ENCODE measurements at regions not wholly inside any gene's neighbourhood (a gene's known extent, or its start where the extent isn't known, plus 50 kb on each side); places are given as distances from the start of the nearest gene placed in this dataset.

DNA sequence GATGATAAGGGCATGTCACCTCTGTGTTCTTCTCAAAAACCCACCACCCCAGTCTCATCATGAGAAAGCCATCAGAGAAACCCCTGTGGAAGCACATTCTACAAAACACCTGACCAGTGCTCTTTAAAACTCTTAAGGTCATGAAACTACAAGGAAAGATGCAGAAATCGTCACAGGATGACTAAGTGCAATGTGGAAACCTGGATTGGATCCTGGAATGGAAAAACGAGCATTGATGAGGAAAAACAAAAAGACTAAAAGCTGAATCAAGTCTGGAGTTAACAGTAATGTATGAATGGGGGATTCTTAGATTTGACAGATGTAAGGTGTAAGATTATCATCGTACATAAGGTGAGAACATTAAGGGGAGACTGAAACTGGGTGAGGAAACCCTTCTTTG lies 211.0 kb downstream of the TBX5 start:
- Histone ChIP-seq H3K27ac (ENCODE audit: low read depth, low read length) (no peak overlapping the region), H3K9me3 (ENCODE audit: control insufficient read depth in 2 of 3, low read length in 3 of 3) (peaks cover 0 to 4% (median 0%) of the 10 kb centered on the region in 3 experiments), H3K36me3 (ENCODE audit: control insufficient read depth in 2 of 3, insufficient read depth in 3 of 3, low read length in 3 of 3) (no peaks in the 10 kb centered on the region), H3K27me3 (ENCODE audit: control insufficient read depth in 2 of 2, insufficient read depth in 2 of 2, low read length in 2 of 2) (no peaks in the 10 kb centered on the region), H3K4me1 (ENCODE audit: control insufficient read depth in 2 of 2, insufficient read depth in 2 of 2, low read length in 2 of 2) (no peaks in the 10 kb centered on the region), H3K4me3 (ENCODE audit: low read length) (no peak overlapping the region)
- no peak overlapping the region for H3K27ac Mint-ChIP-seq
- intact Hi-C loops (cut with micrococcal nuclease) = no loop called here
- no peaks in the 10 kb centered on the region for H3K36me3 Mint-ChIP-seq
- H3K4me3 Mint-ChIP-seq = no peak overlapping the region
- H3K4me1 Mint-ChIP-seq = no peaks in the 10 kb centered on the region
- DNase-seq = no peak
- ChIA-PET CTCF (no interaction called here), POLR2A (no interaction called here)
- H3K9me3 Mint-ChIP-seq = peaks cover 0 to 30% (median 7%) of the 10 kb centered on the region in 11 donors
- H3K27me3 Mint-ChIP-seq = peaks cover 0 to 27% (median 6%) of the 10 kb centered on the region in 5 donors
- no peak for ATAC-seq

DNA sequence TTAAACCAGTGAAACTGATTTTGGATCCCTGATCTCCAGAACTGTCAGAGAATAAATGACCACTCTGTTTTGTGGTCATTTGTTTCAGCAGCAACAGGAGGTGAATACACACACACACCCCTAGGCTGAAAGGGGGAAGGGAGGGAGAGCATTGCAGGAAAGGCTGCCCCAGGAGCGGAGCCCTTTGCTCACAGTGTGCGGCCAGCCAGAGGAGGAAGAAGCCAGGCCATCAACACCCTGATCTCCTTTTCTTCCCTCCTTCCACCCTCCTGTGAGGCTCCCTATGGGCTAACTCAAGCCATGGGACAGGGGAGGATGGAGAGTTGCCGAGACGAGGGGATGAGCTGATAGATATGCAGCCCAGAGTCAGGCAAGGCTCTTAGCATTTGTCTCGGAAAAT lies 211.9 kb downstream of the TBX5 start:
- no peak overlapping the region for H3K4me3 ChIP-seq (ENCODE audit: low read length)

DNA sequence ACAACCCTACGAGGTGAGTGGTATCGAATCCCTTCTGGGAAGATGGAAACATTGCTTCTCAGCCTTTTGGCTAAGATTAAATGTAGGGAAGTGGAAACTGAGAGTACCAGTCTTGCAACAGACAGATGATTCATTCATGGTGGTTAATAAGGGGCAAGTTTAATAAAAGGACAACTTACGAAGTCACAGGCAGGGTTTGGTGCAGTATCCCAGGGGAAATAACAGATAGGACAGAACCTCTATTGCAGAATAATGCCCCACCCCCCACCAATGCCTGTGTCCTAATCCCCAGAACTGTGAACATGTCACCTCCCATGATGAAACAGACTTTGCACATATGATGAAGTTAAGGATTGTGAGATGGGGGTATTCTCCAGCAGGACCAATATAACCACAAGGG lies 212.5 kb downstream of the TBX5 start:
- Histone ChIP-seq H3K4me1 (ENCODE audit: control insufficient read depth in 2 of 2, insufficient read depth in 2 of 2, low read length in 2 of 2) (no peaks in the 10 kb centered on the region), H3K4me3 (ENCODE audit: low read length) (no peak overlapping the region), H3K27me3 (ENCODE audit: control insufficient read depth in 2 of 2, insufficient read depth in 2 of 2, low read length in 2 of 2) (no peaks in the 10 kb centered on the region), H3K9me3 (ENCODE audit: control insufficient read depth in 2 of 3, low read length in 3 of 3) (no peaks in the 10 kb centered on the region), H3K36me3 (ENCODE audit: control insufficient read depth in 2 of 3, insufficient read depth in 3 of 3, low read length in 3 of 3) (no peaks in the 10 kb centered on the region), H3K27ac (ENCODE audit: low read depth, low read length) (no peak overlapping the region)
- intact Hi-C loops (cut with micrococcal nuclease) = no loop called here
- ChIA-PET POLR2A (no interaction called here), CTCF (no interaction called here)
- Mint-ChIP-seq H3K27ac (no peak overlapping the region), H3K27me3 (peaks cover 0 to 37% (median 6%) of the 10 kb centered on the region in 5 donors), H3K4me1 (no peaks in the 10 kb centered on the region), H3K36me3 (no peaks in the 10 kb centered on the region), H3K4me3 (no peak overlapping the region), H3K9me3 (peaks cover 0 to 33% (median 10%) of the 10 kb centered on the region in 11 donors)
- ATAC-seq (no peak), DNase-seq (no peak)

More for the DNA sequence above, 211.9 kb downstream of the TBX5 start:
- peaks cover 0 to 31% (median 6%) of the 10 kb centered on the region in 5 donors for H3K27me3 Mint-ChIP-seq
- no peaks in the 10 kb centered on the region for H3K36me3 Mint-ChIP-seq
- intact Hi-C loops (cut with micrococcal nuclease) = no loop called here
- ChIA-PET CTCF (no interaction called here), POLR2A (no interaction called here)
- H3K9me3 Mint-ChIP-seq = peaks cover 0 to 36% (median 10%) of the 10 kb centered on the region in 11 donors
- DNase-seq (no peak), ATAC-seq (no peak)
- Histone ChIP-seq H3K27me3 (ENCODE audit: control insufficient read depth in 2 of 2, insufficient read depth in 2 of 2, low read length in 2 of 2) (no peaks in the 10 kb centered on the region), H3K27ac (ENCODE audit: low read depth, low read length) (no peak overlapping the region), H3K9me3 (ENCODE audit: control insufficient read depth in 2 of 3, low read length in 3 of 3) (no peaks in the 10 kb centered on the region), H3K4me1 (ENCODE audit: control insufficient read depth in 2 of 2, insufficient read depth in 2 of 2, low read length in 2 of 2) (no peaks in the 10 kb centered on the region), H3K36me3 (ENCODE audit: control insufficient read depth in 2 of 3, insufficient read depth in 3 of 3, low read length in 3 of 3) (no peaks in the 10 kb centered on the region)
- H3K4me1 Mint-ChIP-seq = no peaks in the 10 kb centered on the region
- no peak overlapping the region for H3K4me3 Mint-ChIP-seq
- no peak overlapping the region for H3K27ac Mint-ChIP-seq

DNA sequence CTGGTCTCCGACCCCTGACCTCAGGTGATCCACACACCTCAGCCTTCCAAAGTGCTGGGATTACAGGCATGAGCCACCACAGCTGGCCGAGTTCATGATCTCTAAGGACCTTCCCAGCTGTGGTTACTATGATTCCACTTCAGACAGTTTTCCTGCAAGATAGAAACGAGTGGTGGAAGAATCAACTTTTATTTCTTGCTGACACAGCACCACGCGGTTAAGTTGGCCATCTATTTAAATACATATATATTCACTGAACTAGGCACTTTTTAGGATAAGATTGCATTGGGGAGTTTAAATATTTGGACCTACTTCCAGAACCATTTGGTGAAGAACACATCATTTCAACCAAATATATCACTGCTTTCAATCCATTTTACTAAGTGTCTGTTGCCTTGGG lies 213.4 kb downstream of the TBX5 start:
- no peaks in the 10 kb centered on the region for H3K36me3 Mint-ChIP-seq
- DNase-seq (no peak), ATAC-seq (no peak)
- H3K27ac ChIP-seq (ENCODE audit: low read depth, low read length) = no peak overlapping the region
- H3K9me3 Mint-ChIP-seq = peaks cover 0 to 29% (median 11%) of the 10 kb centered on the region in 11 donors
- ChIA-PET POLR2A (no interaction called here), CTCF (no interaction called here)
- no peaks in the 10 kb centered on the region for H3K36me3 ChIP-seq (ENCODE audit: control insufficient read depth in 2 of 3, insufficient read depth in 3 of 3, low read length in 3 of 3)
- H3K27me3 ChIP-seq (ENCODE audit: control insufficient read depth in 2 of 2, insufficient read depth in 2 of 2, low read length in 2 of 2) = no peaks in the 10 kb centered on the region
- H3K27me3 Mint-ChIP-seq = peaks cover 0 to 38% (median 6%) of the 10 kb centered on the region in 5 donors
- no peak overlapping the region for H3K27ac Mint-ChIP-seq
- no peaks in the 10 kb centered on the region for H3K9me3 ChIP-seq (ENCODE audit: control insufficient read depth in 2 of 3, low read length in 3 of 3)
- H3K4me3 Mint-ChIP-seq = no peak overlapping the region
- H3K4me3 ChIP-seq (ENCODE audit: low read length) = no peak overlapping the region
- H3K4me1 Mint-ChIP-seq = no peaks in the 10 kb centered on the region
- no peaks in the 10 kb centered on the region for H3K4me1 ChIP-seq (ENCODE audit: control insufficient read depth in 2 of 2, insufficient read depth in 2 of 2, low read length in 2 of 2)
- intact Hi-C loops (cut with micrococcal nuclease) = no loop called here

DNA sequence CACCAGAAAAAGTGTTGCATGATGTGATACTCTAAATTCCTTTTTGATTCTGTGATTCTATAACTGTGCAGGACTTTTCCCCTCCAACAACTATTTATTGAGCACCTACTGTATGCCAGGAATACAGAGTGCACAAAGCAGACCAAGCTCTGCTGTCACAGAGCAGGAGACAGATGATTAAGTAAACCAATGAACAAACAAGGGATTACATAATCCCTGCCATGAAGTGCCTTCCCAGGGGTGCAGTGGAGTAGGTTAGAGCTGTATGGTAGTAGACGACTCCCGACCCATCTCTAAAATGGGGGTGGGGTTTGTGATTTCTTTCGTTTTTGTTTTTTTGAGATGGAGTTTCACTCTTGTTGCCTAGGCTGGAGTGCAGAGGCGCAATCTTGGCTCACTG lies 213.9 kb downstream of the TBX5 start:
- Histone ChIP-seq H3K4me3 (ENCODE audit: low read length) (no peak overlapping the region), H3K36me3 (ENCODE audit: control insufficient read depth in 2 of 3, insufficient read depth in 3 of 3, low read length in 3 of 3) (no peaks in the 10 kb centered on the region), H3K27ac (ENCODE audit: low read depth, low read length) (no peak overlapping the region), H3K4me1 (ENCODE audit: control insufficient read depth in 2 of 2, insufficient read depth in 2 of 2, low read length in 2 of 2) (no peaks in the 10 kb centered on the region), H3K9me3 (ENCODE audit: control insufficient read depth in 2 of 3, low read length in 3 of 3) (no peaks in the 10 kb centered on the region), H3K27me3 (ENCODE audit: control insufficient read depth in 2 of 2, insufficient read depth in 2 of 2, low read length in 2 of 2) (no peaks in the 10 kb centered on the region)
- peaks cover 0 to 30% (median 11%) of the 10 kb centered on the region in 11 donors for H3K9me3 Mint-ChIP-seq
- no peak for ATAC-seq
- H3K4me3 Mint-ChIP-seq = no peak overlapping the region
- no peaks in the 10 kb centered on the region for H3K4me1 Mint-ChIP-seq
- CTCF ChIA-PET = no interaction called here
- no peak for DNase-seq
- POLR2A ChIA-PET = no interaction called here
- intact Hi-C loops (cut with micrococcal nuclease) = no loop called here
- no peaks in the 10 kb centered on the region for H3K36me3 Mint-ChIP-seq
- no peak overlapping the region for H3K27ac Mint-ChIP-seq
- peaks cover 0 to 38% (median 6%) of the 10 kb centered on the region in 5 donors for H3K27me3 Mint-ChIP-seq

DNA sequence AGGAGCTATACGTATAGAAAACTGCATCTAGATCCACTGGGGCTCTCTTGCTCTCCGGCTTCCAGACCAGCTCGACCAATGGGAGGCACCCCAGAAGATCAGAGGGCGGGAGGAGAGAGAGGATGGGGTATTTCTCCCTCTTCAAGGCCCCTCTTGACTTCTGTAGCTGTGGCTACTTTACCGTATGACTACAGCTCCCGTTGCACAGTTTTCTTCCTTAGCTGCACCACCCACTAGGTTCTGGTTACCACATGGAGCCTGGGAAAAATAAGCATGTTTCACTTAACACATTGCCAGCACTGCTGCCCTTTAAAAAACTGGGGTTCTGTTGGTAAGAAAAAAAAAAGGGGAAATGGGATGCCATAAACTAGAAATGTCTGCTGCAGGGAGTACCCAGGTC lies 214.4 kb downstream of the TBX5 start:
- no peaks in the 10 kb centered on the region for H3K4me1 ChIP-seq (ENCODE audit: control insufficient read depth in 2 of 2, insufficient read depth in 2 of 2, low read length in 2 of 2)
- ChIA-PET POLR2A (no interaction called here), CTCF (no interaction called here)
- H3K36me3 Mint-ChIP-seq = no peaks in the 10 kb centered on the region
- no peak overlapping the region for H3K27ac ChIP-seq (ENCODE audit: low read depth, low read length)
- no peaks in the 10 kb centered on the region for H3K4me1 Mint-ChIP-seq
- intact Hi-C loops (cut with micrococcal nuclease) = no loop called here
- H3K4me3 Mint-ChIP-seq = no peak overlapping the region
- no peak overlapping the region for H3K27ac Mint-ChIP-seq
- no peak for DNase-seq
- H3K27me3 Mint-ChIP-seq = peaks cover 0 to 38% (median 6%) of the 10 kb centered on the region in 5 donors
- no peaks in the 10 kb centered on the region for H3K36me3 ChIP-seq (ENCODE audit: control insufficient read depth in 2 of 3, insufficient read depth in 3 of 3, low read length in 3 of 3)
- peaks cover 0 to 26% (median 9%) of the 10 kb centered on the region in 11 donors for H3K9me3 Mint-ChIP-seq
- no peaks in the 10 kb centered on the region for H3K27me3 ChIP-seq (ENCODE audit: control insufficient read depth in 2 of 2, insufficient read depth in 2 of 2, low read length in 2 of 2)
- ATAC-seq = no peak
- no peak overlapping the region for H3K4me3 ChIP-seq (ENCODE audit: low read length)
- no peaks in the 10 kb centered on the region for H3K9me3 ChIP-seq (ENCODE audit: control insufficient read depth in 2 of 3, low read length in 3 of 3)

DNA sequence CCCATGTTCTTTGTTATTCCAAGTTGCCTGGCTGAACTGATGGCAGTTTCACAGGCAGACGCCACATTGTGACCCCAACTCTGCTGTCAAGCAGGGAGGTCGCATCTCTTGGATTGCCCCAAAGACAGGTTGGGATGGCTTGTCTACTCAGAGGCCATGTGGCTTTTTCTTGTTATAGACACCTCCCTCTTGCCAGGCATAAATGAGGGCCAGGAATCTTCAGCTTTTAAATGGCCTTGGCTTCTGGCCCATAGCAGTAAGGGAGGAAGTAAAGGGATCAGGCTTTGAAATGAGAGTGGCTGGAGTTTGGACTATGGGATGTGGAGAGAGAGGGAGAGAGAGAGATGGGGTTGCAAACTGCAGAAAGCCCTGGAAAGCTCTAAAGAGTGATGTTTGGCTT lies 215.0 kb downstream of the TBX5 start:
- H3K27me3 Mint-ChIP-seq = peaks cover 0 to 44% (median 6%) of the 10 kb centered on the region in 5 donors
- ATAC-seq (no peak), DNase-seq (no peak)
- ChIA-PET CTCF (no interaction called here), POLR2A (no interaction called here)
- Histone ChIP-seq H3K27me3 (ENCODE audit: control insufficient read depth in 2 of 2, insufficient read depth in 2 of 2, low read length in 2 of 2) (no peaks in the 10 kb centered on the region), H3K27ac (ENCODE audit: low read depth, low read length) (no peak overlapping the region), H3K4me1 (ENCODE audit: control insufficient read depth in 2 of 2, insufficient read depth in 2 of 2, low read length in 2 of 2) (no peaks in the 10 kb centered on the region), H3K4me3 (ENCODE audit: low read length) (no peak overlapping the region), H3K9me3 (ENCODE audit: control insufficient read depth in 2 of 3, low read length in 3 of 3) (no peaks in the 10 kb centered on the region), H3K36me3 (ENCODE audit: control insufficient read depth in 2 of 3, insufficient read depth in 3 of 3, low read length in 3 of 3) (no peaks in the 10 kb centered on the region)
- intact Hi-C loops (cut with micrococcal nuclease) = no loop called here
- H3K4me3 Mint-ChIP-seq = no peak overlapping the region
- peaks cover 0 to 24% (median 9%) of the 10 kb centered on the region in 11 donors for H3K9me3 Mint-ChIP-seq
- H3K36me3 Mint-ChIP-seq = no peaks in the 10 kb centered on the region
- no peak overlapping the region for H3K27ac Mint-ChIP-seq
- H3K4me1 Mint-ChIP-seq = no peaks in the 10 kb centered on the region

All from naive thymus-derived CD4-positive, alpha-beta T cell (primary cell).